Body of pancreas (tissue), 4 donors: ENCODE measurements at regions not wholly inside any gene's neighbourhood (a gene's known extent, or its start where the extent isn't known, plus 50 kb on each side); places are given as distances from the start of the nearest gene placed in this dataset.

ENCODE experiments used
- CTCF ChIP-seq, 7 experiments: fragments of 450-650 bp in 4 of 7; fragments of 200-600 bp in 3 of 7; sonication (generic) in 3 of 7; IDR thresholded peaks; one replicate each; pipeline ENCODE4 v1.5.1; 2016 to 2019; ENCODE audit warnings: antibody characterized with exemption in 7 of 7
- POLR2A ChIP-seq, 3 donors: fragments of 450-650 bp; IDR thresholded peaks; one replicate each; pipeline ENCODE4 v1.6.1; 2016; ENCODE audit warnings: antibody characterized with exemption in 3 of 3, mild to moderate bottlenecking in 2 of 3

- TF ChIP-seq POLR2A (IDR thresholded peaks at IDR 0.05): no peak
- TF ChIP-seq CTCF (IDR thresholded peaks at IDR 0.05): no peak
Observed at GRCh38 chr20:59421920-59422637, 121.7 kb downstream of the EDN3 start.
